HEK293 (cell line): ENCODE measurements at regions not wholly inside any gene's neighbourhood (a gene's known extent, or its start where the extent isn't known, plus 50 kb on each side); places are given as distances from the start of the nearest gene placed in this dataset.

Experiments used
- ZNF133 ChIP-seq: fragments of 450-650 bp; formaldehyde crosslinking; IDR thresholded peaks from 2 replicates; pipeline ENCODE4 v1.5.1; 2016; ENCODE audit warnings: missing biosample characterization, missing genetic modification characterization
- ZSCAN16 ChIP-seq: fragments of 450-650 bp; formaldehyde crosslinking; IDR thresholded peaks from 2 replicates; pipeline ENCODE4 v1.5.1; 2016; ENCODE audit warnings: missing biosample characterization, missing genetic modification characterization
- ZXDB ChIP-seq: fragments of 450-650 bp; formaldehyde crosslinking; IDR thresholded peaks from 2 replicates; pipeline ENCODE4 v1.5.1; 2016; ENCODE audit warnings: missing biosample characterization, missing genetic modification characterization
- TF ChIP-seq, protein P1 (sequence below): fragments of 450-650 bp; formaldehyde crosslinking; IDR thresholded peaks from 2 replicates; pipeline ENCODE4 v1.5.1; 2016; ENCODE audit warnings: missing biosample characterization, missing genetic modification characterization
- TF ChIP-seq, protein P2 (sequence below): fragments of 450-650 bp; formaldehyde crosslinking; IDR thresholded peaks from 2 replicates; pipeline ENCODE4 v1.5.1; 2016; ENCODE audit warnings: missing biosample characterization, missing genetic modification characterization
- TF ChIP-seq, protein P3 (sequence below): fragments of 450-650 bp; formaldehyde crosslinking; IDR thresholded peaks from 2 replicates; pipeline ENCODE4 v1.5.1; 2016; ENCODE audit warnings: missing biosample characterization, missing genetic modification characterization
- TF ChIP-seq, protein P4 (sequence below): fragments of 450-650 bp; formaldehyde crosslinking; IDR thresholded peaks from 2 replicates; pipeline ENCODE4 v1.5.1; 2016; ENCODE audit warnings: missing biosample characterization, missing genetic modification characterization

DNA sequence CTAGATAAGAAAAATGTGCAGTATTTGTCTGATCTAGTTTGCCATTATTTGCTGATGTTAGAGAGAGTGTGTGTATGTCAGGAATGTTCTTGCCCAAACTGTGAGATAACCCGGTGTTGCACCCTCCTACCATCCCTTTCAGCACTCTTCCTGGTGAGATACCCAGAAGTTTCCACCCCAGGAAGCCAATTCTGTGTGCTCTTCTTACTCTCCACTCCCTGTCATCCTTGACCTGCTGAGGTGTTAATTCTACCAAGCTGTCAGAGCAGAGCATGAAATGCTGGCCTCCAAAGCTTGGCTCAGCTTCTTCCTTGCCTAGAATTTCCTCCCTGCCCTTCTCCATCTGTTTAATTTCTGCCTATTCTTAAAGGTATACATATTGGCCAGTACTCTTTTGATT lies 237.3 kb upstream of the CNR1 start:
- TF ChIP-seq ZNF133 (tag by site-specific recombination) (no peak), ZSCAN16 (no peak), ZXDB (tag by site-specific recombination) (no peak)
- TF ChIP-seq, protein P1, sequence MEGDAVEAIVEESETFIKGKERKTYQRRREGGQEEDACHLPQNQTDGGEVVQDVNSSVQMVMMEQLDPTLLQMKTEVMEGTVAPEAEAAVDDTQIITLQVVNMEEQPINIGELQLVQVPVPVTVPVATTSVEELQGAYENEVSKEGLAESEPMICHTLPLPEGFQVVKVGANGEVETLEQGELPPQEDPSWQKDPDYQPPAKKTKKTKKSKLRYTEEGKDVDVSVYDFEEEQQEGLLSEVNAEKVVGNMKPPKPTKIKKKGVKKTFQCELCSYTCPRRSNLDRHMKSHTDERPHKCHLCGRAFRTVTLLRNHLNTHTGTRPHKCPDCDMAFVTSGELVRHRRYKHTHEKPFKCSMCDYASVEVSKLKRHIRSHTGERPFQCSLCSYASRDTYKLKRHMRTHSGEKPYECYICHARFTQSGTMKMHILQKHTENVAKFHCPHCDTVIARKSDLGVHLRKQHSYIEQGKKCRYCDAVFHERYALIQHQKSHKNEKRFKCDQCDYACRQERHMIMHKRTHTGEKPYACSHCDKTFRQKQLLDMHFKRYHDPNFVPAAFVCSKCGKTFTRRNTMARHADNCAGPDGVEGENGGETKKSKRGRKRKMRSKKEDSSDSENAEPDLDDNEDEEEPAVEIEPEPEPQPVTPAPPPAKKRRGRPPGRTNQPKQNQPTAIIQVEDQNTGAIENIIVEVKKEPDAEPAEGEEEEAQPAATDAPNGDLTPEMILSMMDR (tag by site-specific recombination): no peak
- TF ChIP-seq, protein P2, sequence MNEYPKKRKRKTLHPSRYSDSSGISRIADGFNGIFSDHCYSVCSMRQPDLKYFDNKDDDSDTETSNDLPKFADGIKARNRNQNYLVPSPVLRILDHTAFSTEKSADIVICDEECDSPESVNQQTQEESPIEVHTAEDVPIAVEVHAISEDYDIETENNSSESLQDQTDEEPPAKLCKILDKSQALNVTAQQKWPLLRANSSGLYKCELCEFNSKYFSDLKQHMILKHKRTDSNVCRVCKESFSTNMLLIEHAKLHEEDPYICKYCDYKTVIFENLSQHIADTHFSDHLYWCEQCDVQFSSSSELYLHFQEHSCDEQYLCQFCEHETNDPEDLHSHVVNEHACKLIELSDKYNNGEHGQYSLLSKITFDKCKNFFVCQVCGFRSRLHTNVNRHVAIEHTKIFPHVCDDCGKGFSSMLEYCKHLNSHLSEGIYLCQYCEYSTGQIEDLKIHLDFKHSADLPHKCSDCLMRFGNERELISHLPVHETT (tag by site-specific recombination): no peak
- TF ChIP-seq, protein P3, sequence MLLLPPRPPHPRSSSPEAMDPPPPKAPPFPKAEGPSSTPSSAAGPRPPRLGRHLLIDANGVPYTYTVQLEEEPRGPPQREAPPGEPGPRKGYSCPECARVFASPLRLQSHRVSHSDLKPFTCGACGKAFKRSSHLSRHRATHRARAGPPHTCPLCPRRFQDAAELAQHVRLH (tag by site-specific recombination): no peak
- TF ChIP-seq, protein P4, sequence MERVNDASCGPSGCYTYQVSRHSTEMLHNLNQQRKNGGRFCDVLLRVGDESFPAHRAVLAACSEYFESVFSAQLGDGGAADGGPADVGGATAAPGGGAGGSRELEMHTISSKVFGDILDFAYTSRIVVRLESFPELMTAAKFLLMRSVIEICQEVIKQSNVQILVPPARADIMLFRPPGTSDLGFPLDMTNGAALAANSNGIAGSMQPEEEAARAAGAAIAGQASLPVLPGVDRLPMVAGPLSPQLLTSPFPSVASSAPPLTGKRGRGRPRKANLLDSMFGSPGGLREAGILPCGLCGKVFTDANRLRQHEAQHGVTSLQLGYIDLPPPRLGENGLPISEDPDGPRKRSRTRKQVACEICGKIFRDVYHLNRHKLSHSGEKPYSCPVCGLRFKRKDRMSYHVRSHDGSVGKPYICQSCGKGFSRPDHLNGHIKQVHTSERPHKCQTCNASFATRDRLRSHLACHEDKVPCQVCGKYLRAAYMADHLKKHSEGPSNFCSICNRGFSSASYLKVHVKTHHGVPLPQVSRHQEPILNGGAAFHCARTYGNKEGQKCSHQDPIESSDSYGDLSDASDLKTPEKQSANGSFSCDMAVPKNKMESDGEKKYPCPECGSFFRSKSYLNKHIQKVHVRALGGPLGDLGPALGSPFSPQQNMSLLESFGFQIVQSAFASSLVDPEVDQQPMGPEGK: no peak
